Left ventricle myocardium inferior (tissue), 1 donor: ENCODE measurements at regions not wholly inside any gene's neighbourhood (a gene's known extent, or its start where the extent isn't known, plus 50 kb on each side); places are given as distances from the start of the nearest gene placed in this dataset.

Source experiments
- DNase-seq: peaks from one replicate; pipeline ENCODE4 v3.0.0-alpha.2; 2020
- H3K27ac ChIP-seq: fragments of 200-600 bp; replicated peaks from 2 replicates; pipeline ENCODE4 v1.8.0; 2021
- H3K27me3 ChIP-seq: fragments of 200-600 bp; 2 replicates; pipeline ENCODE4 v1.8.0; 2021; ENCODE audit warnings: low read depth
- H3K36me3 ChIP-seq: fragments of 200-600 bp; 2 replicates; pipeline ENCODE4 v1.8.0; 2021
- H3K4me1 ChIP-seq: fragments of 200-600 bp; 2 replicates; pipeline ENCODE4 v1.8.0; 2021
- H3K4me3 ChIP-seq: fragments of 200-600 bp; 2 replicates; pipeline ENCODE4 v1.8.0; 2021; ENCODE audit warnings: mild to moderate bottlenecking, moderate library complexity
- H3K9me3 ChIP-seq: fragments of 200-600 bp; replicated peaks from 2 replicates; pipeline ENCODE4 v1.8.0; 2021
- CTCF ChIP-seq: fragments of 200-600 bp; IDR thresholded peaks from 2 replicates; pipeline ENCODE4 v1.8.0; 2021; ENCODE audit warnings: antibody characterized with exemption, mild to moderate bottlenecking, borderline replicate concordance
- intact Hi-C: fragments of 100-400 bp; cut with micrococcal nuclease; formaldehyde crosslinking; loops from one replicate; pipeline ENCODE4 v1.11.0; 2022
- donor health status: DM: no; HTN: yes; CAD: no; lungs with severe emphysema.

GRCh38 chr1:116320874-116321273, 52.2 kb upstream of the ATP1A1 start:
- no peaks in the 10 kb centered on the region for H3K27me3 ChIP-seq
- no peaks in the 10 kb centered on the region for H3K36me3 ChIP-seq
- DNase-seq: no peak
- no peaks in the 10 kb centered on the region for H3K4me1 ChIP-seq
- H3K27ac ChIP-seq: no peak overlapping the region
- no peak for TF ChIP-seq CTCF
- no peak overlapping the region for H3K4me3 ChIP-seq
- intact Hi-C loops: no loop called here
- no peaks in the 10 kb centered on the region for H3K9me3 ChIP-seq

DNA sequence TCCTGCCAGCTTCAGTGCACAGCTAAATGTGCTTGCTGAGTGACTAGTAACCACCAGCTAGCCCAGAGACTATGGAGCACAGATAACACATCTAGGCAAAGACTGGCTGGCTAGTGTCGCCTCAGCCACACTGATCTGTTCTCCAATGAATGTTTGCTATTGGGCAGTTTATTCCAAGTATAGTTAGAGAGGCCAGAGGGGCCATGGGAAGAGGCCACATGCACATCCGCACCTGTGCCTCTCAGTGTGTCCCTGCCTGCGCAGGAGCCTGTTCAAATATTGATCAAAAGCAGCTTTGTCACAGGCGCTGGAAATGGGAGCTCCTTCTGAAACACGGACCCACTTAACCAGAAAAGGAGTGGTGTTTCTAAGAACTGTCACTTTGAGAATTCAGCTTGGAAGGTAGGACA, 51.3 kb upstream of the ATP1A1 start:
- DNase-seq: no peak
- Histone ChIP-seq H3K36me3 (no peaks in the 10 kb centered on the region), H3K27ac (no peak overlapping the region), H3K4me1 (no peaks in the 10 kb centered on the region), H3K9me3 (no peaks in the 10 kb centered on the region), H3K27me3 (no peaks in the 10 kb centered on the region), H3K4me3 (no peak overlapping the region)
- TF ChIP-seq CTCF: no peak
- intact Hi-C loops: no loop called here

GRCh38 chr1:116322752-116323405, 50.2 kb upstream of the ATP1A1 start:
- H3K27ac ChIP-seq: no peak overlapping the region
- intact Hi-C loops: no loop called here

More at GRCh38 chr1:116322752-116323405, 50.2 kb upstream of the ATP1A1 start:
- H3K4me3 ChIP-seq: no peak overlapping the region
- DNase-seq: no peak
- TF ChIP-seq CTCF: no peak
- no peaks in the 10 kb centered on the region for H3K9me3 ChIP-seq
- H3K4me1 ChIP-seq: no peaks in the 10 kb centered on the region
- no peaks in the 10 kb centered on the region for H3K36me3 ChIP-seq
- H3K27me3 ChIP-seq: no peaks in the 10 kb centered on the region
